ENCODE measurements at regions not wholly inside any gene's neighbourhood (a gene's known extent, or its start where the extent isn't known, plus 50 kb on each side); places are given as distances from the start of the nearest gene placed in this dataset.
"Not testable (repeated sequence)": the region's sequence is repeated elsewhere in the genome, so short reads cannot be mapped to it uniquely, and the experiment has no call there.

- TF ChIP-seq, protein P1, sequence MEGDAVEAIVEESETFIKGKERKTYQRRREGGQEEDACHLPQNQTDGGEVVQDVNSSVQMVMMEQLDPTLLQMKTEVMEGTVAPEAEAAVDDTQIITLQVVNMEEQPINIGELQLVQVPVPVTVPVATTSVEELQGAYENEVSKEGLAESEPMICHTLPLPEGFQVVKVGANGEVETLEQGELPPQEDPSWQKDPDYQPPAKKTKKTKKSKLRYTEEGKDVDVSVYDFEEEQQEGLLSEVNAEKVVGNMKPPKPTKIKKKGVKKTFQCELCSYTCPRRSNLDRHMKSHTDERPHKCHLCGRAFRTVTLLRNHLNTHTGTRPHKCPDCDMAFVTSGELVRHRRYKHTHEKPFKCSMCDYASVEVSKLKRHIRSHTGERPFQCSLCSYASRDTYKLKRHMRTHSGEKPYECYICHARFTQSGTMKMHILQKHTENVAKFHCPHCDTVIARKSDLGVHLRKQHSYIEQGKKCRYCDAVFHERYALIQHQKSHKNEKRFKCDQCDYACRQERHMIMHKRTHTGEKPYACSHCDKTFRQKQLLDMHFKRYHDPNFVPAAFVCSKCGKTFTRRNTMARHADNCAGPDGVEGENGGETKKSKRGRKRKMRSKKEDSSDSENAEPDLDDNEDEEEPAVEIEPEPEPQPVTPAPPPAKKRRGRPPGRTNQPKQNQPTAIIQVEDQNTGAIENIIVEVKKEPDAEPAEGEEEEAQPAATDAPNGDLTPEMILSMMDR (IDR thresholded peaks at IDR 0.05), result not testable (repeated sequence)
- TF ChIP-seq EZH2phosphoT487, EZH2 (IDR thresholded peaks at IDR 0.05): not testable (repeated sequence)
These were observed 390.5 kb downstream of the CNTNAP3B start for GRCh38 chr9:41738681-41739080.

Data from neural progenitor cell (in vitro differentiated cells).